NCI-H69 (cell line): ENCODE measurements at regions not wholly inside any gene's neighbourhood (a gene's known extent, or its start where the extent isn't known, plus 50 kb on each side); places are given as distances from the start of the nearest gene placed in this dataset.
A peak's percentile ranks its signal among the peaks of the same experiment; 100 is the strongest.
"Not testable (repeated sequence)": the region's sequence is repeated elsewhere in the genome, so short reads cannot be mapped to it uniquely, and the experiment has no call there.

Source experiments
- DNase-seq: peaks from one replicate; lab custom pipeline; 2025; lab: John Stamatoyannopoulos, UW

GRCh38 chr4:134883831-134884449 is 682.4 kb upstream of the PABPC4L start:
- no peak for DNase-seq

- no peak for DNase-seq
Measured at GRCh38 chr4:134879019-134879418, 677.4 kb upstream of the PABPC4L start.

- no peak for DNase-seq
Measured at GRCh38 chr4:134867027-134867426, 665.4 kb upstream of the PABPC4L start.

GRCh38 chr4:134865675-134866074 is 664.1 kb upstream of the PABPC4L start:
- no peak for DNase-seq

GRCh38 chr4:134862116-134862515 is 660.5 kb upstream of the PABPC4L start:
- DNase-seq: no peak

- DNase-seq: no peak
Measured at GRCh38 chr4:134848681-134849080, 647.1 kb upstream of the PABPC4L start.

- DNase-seq: not testable (repeated sequence)
Measured at GRCh38 chr4:134830741-134831140, 629.2 kb upstream of the PABPC4L start.

GRCh38 chr4:134812611-134813010 is 611.0 kb upstream of the PABPC4L start:
- no peak for DNase-seq

GRCh38 chr4:134807231-134807745 is 605.7 kb upstream of the PABPC4L start:
- DNase-seq: no peak

- no peak for DNase-seq
Measured at GRCh38 chr4:134798573-134798972, 597.0 kb upstream of the PABPC4L start.

- no peak for DNase-seq
Measured at GRCh38 chr4:134787315-134787714, 585.7 kb upstream of the PABPC4L start.

- DNase-seq: no peak
Measured at GRCh38 chr4:134780244-134780643, 578.7 kb upstream of the PABPC4L start.

- DNase-seq: peak; percentile 68
Measured at GRCh38 chr4:134777606-134778005, 576.0 kb upstream of the PABPC4L start.

GRCh38 chr4:134773497-134774000 is 572.0 kb upstream of the PABPC4L start:
- DNase-seq: no peak

- peak; percentile 29 for DNase-seq
Measured at GRCh38 chr4:134762053-134762452, 560.5 kb upstream of the PABPC4L start.

GRCh38 chr4:134756421-134756820 is 554.8 kb upstream of the PABPC4L start:
- DNase-seq: peak; percentile 13

GRCh38 chr4:134754301-134755019 is 552.9 kb upstream of the PABPC4L start:
- DNase-seq: peak; percentile 43

GRCh38 chr4:134753390-134753789 is 551.8 kb upstream of the PABPC4L start:
- DNase-seq: no peak

- no peak for DNase-seq
Measured at GRCh38 chr4:134747108-134747805, 545.7 kb upstream of the PABPC4L start.

- DNase-seq: no peak
Measured at GRCh38 chr4:134740290-134740689, 538.7 kb upstream of the PABPC4L start.

- peak; percentile 13 for DNase-seq
Measured at GRCh38 chr4:134735901-134736300, 534.3 kb upstream of the PABPC4L start.

GRCh38 chr4:134727696-134728095 is 526.1 kb upstream of the PABPC4L start:
- DNase-seq: peak; percentile 87

- no peak for DNase-seq
Measured at GRCh38 chr4:134722306-134722705, 520.7 kb upstream of the PABPC4L start.
